K562 (cell line): ENCODE measurements at regions not wholly inside any gene's neighbourhood (a gene's known extent, or its start where the extent isn't known, plus 50 kb on each side); places are given as distances from the start of the nearest gene placed in this dataset.

Experiments
- ATAC-seq: fragments of 200-7000 bp; cut with Tn5 transposase; 3 replicates; pipeline ENCODE4 v1.9.1; 2020; ENCODE audit warnings: moderate library complexity
- BruUV-seq: library from RNA; stranded (reverse); fragments of 400-500 nt; replicated peaks from 2 replicates; lab custom pipeline; 2021; lab: Mats Ljungman, UMichigan
- CTCF ChIA-PET: fragments of 300-600 bp; formaldehyde crosslinking; extraction: SDS; loops from one replicate; lab custom pipeline; 2021; ENCODE audit warnings: low intra/inter-chr PET ratio; lab: Yijun Ruan, JAX
- POLR2A ChIA-PET: fragments of 300-600, 350-650 bp; sonication (Branson Sonifier 250); formaldehyde crosslinking; extraction: SDS; loops from one replicate; lab custom pipeline; 2021; ENCODE audit warnings: antibody characterized with exemption, inconsistent platforms; lab: Yijun Ruan, JAX
- DNase-seq, 4 experiments: peaks; one replicate each; pipeline versions ENCODE4 v3.0.0 to v3.0.0-alpha.2; 2011 to 2018; ENCODE audit warnings: low spot score in 3 of 4, mixed read lengths in 3 of 4; ENCODE audit errors: extremely low read depth in 1 of 4
- FAIRE-seq: peaks from 2 replicates; lab custom pipeline; 2011; peaks lifted over from hg19 to GRCh38; lab: Jason Lieb, UNC
- H2AFZ ChIP-seq: 2 replicates; pipeline ENCODE4 v1.6.0; 2011; ENCODE audit warnings: low read depth, low read length, control low read depth, inconsistent platforms
- H3K27ac ChIP-seq: fragments of 200-600 bp; 3 replicates; pipeline ENCODE4 v1.8.0; 2011; ENCODE audit warnings: low read depth, mild to moderate bottlenecking, control low read depth, inconsistent platforms, low read length, moderate library complexity, mixed read lengths; ENCODE audit errors: extremely low read depth
- H3K27me3 ChIP-seq, 2 experiments: fragments of 300-600 bp in 1 of 2; 2 replicates in 1 of 2; 3 replicates in 1 of 2; pipeline versions ENCODE4 v1.6.0 to v1.8.0; 2011; ENCODE audit warnings: inconsistent platforms in 2 of 2, low read length in 2 of 2, mild to moderate bottlenecking in 1 of 2, mixed read lengths in 1 of 2, moderate library complexity in 1 of 2; ENCODE audit not compliant: control insufficient read depth in 2 of 2, insufficient read depth in 2 of 2
- H3K36me3 ChIP-seq: fragments of 300-600 bp; 3 replicates; pipeline ENCODE4 v1.8.0; 2011; ENCODE audit warnings: mild to moderate bottlenecking, low read length, inconsistent platforms; ENCODE audit not compliant: control insufficient read depth, insufficient read depth
- H3K4me1 ChIP-seq, 2 experiments: fragments of 200-600 bp in 1 of 2; replicated peaks in 1 of 2; 2 replicates in 1 of 2; 3 replicates in 1 of 2; pipeline versions ENCODE4 v1.5.1 to v1.8.0; 2011; ENCODE audit warnings: inconsistent platforms in 2 of 2, low read length in 2 of 2, mild to moderate bottlenecking in 1 of 2, mixed read lengths in 1 of 2, moderate library complexity in 1 of 2; ENCODE audit not compliant: control insufficient read depth in 2 of 2, insufficient read depth in 2 of 2
- H3K4me2 ChIP-seq: 2 replicates; pipeline ENCODE4 v1.6.1; 2011; ENCODE audit warnings: low read length, control low read depth, inconsistent platforms, mixed read lengths; ENCODE audit not compliant: insufficient read depth
- H3K4me3 ChIP-seq: fragments of 200-600 bp; sonication (generic), shearing (Covaris generic); 2 replicates; pipeline ENCODE4 v1.5.1; 2016; ENCODE audit warnings: control low read depth, inconsistent platforms
- H3K79me2 ChIP-seq: fragments of 200-600 bp; 3 replicates; pipeline ENCODE4 v1.8.0; 2011; ENCODE audit warnings: low read length, inconsistent platforms; ENCODE audit not compliant: control insufficient read depth, insufficient read depth
- H3K9ac ChIP-seq, 2 experiments: 2 replicates each; pipeline versions ENCODE4 v1.6.0 to v1.6.1; 2011; ENCODE audit warnings: low read depth in 2 of 2, low read length in 2 of 2, control low read depth in 1 of 2, inconsistent platforms in 1 of 2, mild to moderate bottlenecking in 1 of 2, mixed read lengths in 1 of 2; ENCODE audit not compliant: insufficient read depth in 1 of 2
- H3K9me1 ChIP-seq: one replicate; pipeline ENCODE4 v1.6.0; 2011; ENCODE audit warnings: inconsistent platforms, mild to moderate bottlenecking, low read length, moderate library complexity; ENCODE audit not compliant: control insufficient read depth, insufficient read depth
- H3K9me3 ChIP-seq: replicated peaks from 2 replicates; pipeline ENCODE4 v1.5.1; 2011; ENCODE audit warnings: low read depth, low read length, inconsistent platforms; ENCODE audit not compliant: control insufficient read depth, insufficient read depth
- H4K20me1 ChIP-seq: replicated peaks from 2 replicates; pipeline ENCODE4 v1.6.1; 2011; ENCODE audit warnings: low read length, inconsistent platforms, mixed read lengths; ENCODE audit not compliant: control insufficient read depth, insufficient read depth
- ARID3B ChIP-seq: fragments of 250-450 bp; sonication (Bioruptor Pico); IDR thresholded peaks from 2 replicates; pipeline ENCODE4 v1.4.0; 2020; ENCODE audit warnings: borderline replicate concordance
- CHCHD3 ChIP-seq: fragments of 250-450 bp; sonication (Bioruptor Pico); IDR thresholded peaks from 2 replicates; pipeline ENCODE4 v2.1.2; 2022; ENCODE audit warnings: mild to moderate bottlenecking
- E2F3 ChIP-seq: fragments of 250-450 bp; sonication (Bioruptor Pico); IDR thresholded peaks from 2 replicates; pipeline ENCODE4 v1.4.0; 2020; ENCODE audit warnings: mild to moderate bottlenecking
- GTF2E2 ChIP-seq: fragments of 200-800 bp; sonication (Bioruptor generic); IDR thresholded peaks from 2 replicates; pipeline ENCODE4 v1.6.1; 2016; ENCODE audit warnings: missing genetic modification characterization, missing compliant biosample characterization
- KDM5B ChIP-seq: fragments of 200-600 bp; sonication (generic); IDR thresholded peaks from 2 replicates; pipeline ENCODE4 v1.6.1; 2012; ENCODE audit warnings: low read depth, mild to moderate bottlenecking, moderate library complexity, low read length, control low read depth, inconsistent platforms; ENCODE audit not compliant: insufficient replicate concordance
- MEIS2 ChIP-seq: fragments of 450-650 bp; IDR thresholded peaks from 2 replicates; pipeline ENCODE4 v1.6.1; 2014; ENCODE audit warnings: mild to moderate bottlenecking; ENCODE audit not compliant: partially characterized antibody
- NCOR1 ChIP-seq: fragments of 450-650 bp; IDR thresholded peaks from 2 replicates; pipeline ENCODE4 v1.6.1; 2016; ENCODE audit warnings: mild to moderate bottlenecking, moderate library complexity
- PPARD ChIP-seq: fragments of 250-450 bp; sonication (Bioruptor Pico); IDR thresholded peaks from 2 replicates; pipeline ENCODE4 v1.8.0; 2022; ENCODE audit warnings: inconsistent platforms, mild to moderate bottlenecking, moderate library complexity
- PTTG1 ChIP-seq: fragments of 450-650 bp; IDR thresholded peaks from 2 replicates; pipeline ENCODE4 v1.6.1; 2016; ENCODE audit warnings: low read depth, mild to moderate bottlenecking, missing genetic modification characterization, missing compliant biosample characterization
- RBBP5 ChIP-seq: fragments of 200-600 bp; sonication (generic); IDR thresholded peaks from 2 replicates; pipeline ENCODE4 v1.6.1; 2012; ENCODE audit warnings: borderline replicate concordance, mild to moderate bottlenecking, low read length, control low read depth, inconsistent platforms; ENCODE audit not compliant: insufficient read depth, poor library complexity, severe bottlenecking
- SETDB1 ChIP-seq: IDR thresholded peaks from one replicate; pipeline ENCODE4 v1.6.1; 2012; ENCODE audit warnings: low read length, control low read depth, inconsistent platforms
- SIRT6 ChIP-seq: IDR thresholded peaks from one replicate; pipeline ENCODE4 v1.6.1; 2012; ENCODE audit warnings: low read depth, mild to moderate bottlenecking, control low read depth, inconsistent platforms, low read length, moderate library complexity
- SMARCE1 ChIP-seq: fragments of 450-650 bp; IDR thresholded peaks from 2 replicates; pipeline ENCODE4 v1.7.1; 2016; ENCODE audit warnings: mild to moderate bottlenecking
- U2AF2 ChIP-seq: fragments of 200-400 bp; formaldehyde crosslinking; optimal IDR thresholded peaks from 2 replicates; pipeline ENCODE3; 2017; ENCODE audit warnings: low read depth, mild to moderate bottlenecking, low read length
- ZC3H4 ChIP-seq: sonication (generic); formaldehyde crosslinking; IDR thresholded peaks from 2 replicates; pipeline ENCODE4 v1.9.0; 2021; ENCODE audit warnings: missing genetic modification reagents, borderline replicate concordance
- ZFPM2 ChIP-seq: fragments of 250-450 bp; sonication (Bioruptor Pico); IDR thresholded peaks from 2 replicates; pipeline ENCODE4 v1.5.1; 2022; ENCODE audit warnings: mild to moderate bottlenecking
- ZNF41 ChIP-seq: fragments of 250-450 bp; sonication (Bioruptor Pico); conservative IDR thresholded peaks from 2 replicates; pipeline ENCODE4 v1.4.0; 2020; ENCODE audit warnings: mild to moderate bottlenecking
- ZNF561 ChIP-seq: fragments of 450-650 bp; formaldehyde crosslinking; conservative IDR thresholded peaks from 2 replicates; pipeline ENCODE4 v1.4.0; 2020; ENCODE audit warnings: mild to moderate bottlenecking, moderate library complexity
- ZNF695 ChIP-seq: fragments of 450-650 bp; formaldehyde crosslinking; IDR thresholded peaks from 2 replicates; pipeline ENCODE4 v1.4.0; 2020; ENCODE audit warnings: mild to moderate bottlenecking, moderate library complexity
- ZZZ3 ChIP-seq: fragments of 450-650 bp; IDR thresholded peaks from 2 replicates; pipeline ENCODE4 v1.6.1; 2016; ENCODE audit warnings: antibody characterized with exemption, mild to moderate bottlenecking, moderate library complexity
- WGBS: fragments of 100-300 bp; shearing (Covaris generic); methylation state at CpG from one replicate; pipeline ENCODE4 v1.1.6; 2016; ENCODE audit warnings: low coverage, mixed read lengths; ENCODE audit not compliant: insufficient coverage; ENCODE audit errors: missing lambda C conversion rate; 5-methylcytosine and 5-hydroxymethylcytosine counted together
- in situ Hi-C: fragments of 300-500 bp; cut with MboI; formaldehyde crosslinking; loops from 4 replicates; pipeline ENCODE4 v1.15.0; 2018; ENCODE audit warnings: inconsistent platforms, mixed read lengths
- intact Hi-C: fragments of 100-400 bp; cut with micrococcal nuclease; formaldehyde crosslinking; loops from 2 replicates; pipeline ENCODE4 v1.14.2; 2022

GRCh38 chr17:71201639-71202038 lies 919.2 kb upstream of the SOX9 start:
- intact Hi-C loops, result no loop called here

More at GRCh38 chr17:71201639-71202038, 919.2 kb upstream of the SOX9 start:
- Histone ChIP-seq H3K9ac (no peak overlapping the region), H3K9me1 (no peaks in the 10 kb centered on the region), H4K20me1 (no peaks in the 10 kb centered on the region), H3K27ac (no peak overlapping the region), H3K27me3 (no peaks in the 10 kb centered on the region), H3K79me2 (no peaks in the 10 kb centered on the region), H3K4me1 (no peaks in the 10 kb centered on the region), H2AFZ (no peak overlapping the region), H3K4me2 (no peak overlapping the region), H3K36me3 (no peaks in the 10 kb centered on the region), H3K9me3 (no peaks in the 10 kb centered on the region), H3K4me3 (no peak overlapping the region)
- ATAC-seq (no peak), DNase-seq (no peak), FAIRE-seq (no peak)
- TF ChIP-seq ZNF41 (CRISPR knock-in tag) (no peak), MEIS2 (no peak), ZC3H4 (CRISPR knock-in tag) (no peak), KDM5B (no peak), SIRT6 (no peak), RBBP5 (no peak), PTTG1 (tag) (no peak), SMARCE1 (no peak), CHCHD3 (CRISPR knock-in tag) (no peak), ARID3B (CRISPR knock-in tag) (no peak), NCOR1 (no peak), GTF2E2 (tag) (no peak), ZFPM2 (CRISPR knock-in tag) (no peak), PPARD (CRISPR knock-in tag) (no peak), E2F3 (CRISPR knock-in tag) (no peak), U2AF2 (no peak), SETDB1 (no peak), ZNF561 (CRISPR knock-in tag) (no peak), ZZZ3 (no peak), ZNF695 (CRISPR knock-in tag) (no peak)
- ChIA-PET CTCF (no interaction called here), POLR2A (no interaction called here)
- in situ Hi-C loops, result no loop called here
- BruUV-seq, result no TSS peak
- 0% methylated on average over 2 of the region's 2 CpGs for WGBS
